GM19025 (cell line): ENCODE measurements at regions not wholly inside any gene's neighbourhood (a gene's known extent, or its start where the extent isn't known, plus 50 kb on each side); places are given as distances from the start of the nearest gene placed in this dataset.
"Not testable (repeated sequence)": the region's sequence is repeated elsewhere in the genome, so short reads cannot be mapped to it uniquely, and the experiment has no call there.

Experiments used
- ATAC-seq: cut with Tn5 transposase; IDR thresholded peaks from one replicate; pipeline ENCODE4 v1.9.1; 2021; ENCODE audit warnings: mild to moderate bottlenecking, low read depth, moderate library complexity; ENCODE audit not compliant: unreplicated experiment

DNA sequence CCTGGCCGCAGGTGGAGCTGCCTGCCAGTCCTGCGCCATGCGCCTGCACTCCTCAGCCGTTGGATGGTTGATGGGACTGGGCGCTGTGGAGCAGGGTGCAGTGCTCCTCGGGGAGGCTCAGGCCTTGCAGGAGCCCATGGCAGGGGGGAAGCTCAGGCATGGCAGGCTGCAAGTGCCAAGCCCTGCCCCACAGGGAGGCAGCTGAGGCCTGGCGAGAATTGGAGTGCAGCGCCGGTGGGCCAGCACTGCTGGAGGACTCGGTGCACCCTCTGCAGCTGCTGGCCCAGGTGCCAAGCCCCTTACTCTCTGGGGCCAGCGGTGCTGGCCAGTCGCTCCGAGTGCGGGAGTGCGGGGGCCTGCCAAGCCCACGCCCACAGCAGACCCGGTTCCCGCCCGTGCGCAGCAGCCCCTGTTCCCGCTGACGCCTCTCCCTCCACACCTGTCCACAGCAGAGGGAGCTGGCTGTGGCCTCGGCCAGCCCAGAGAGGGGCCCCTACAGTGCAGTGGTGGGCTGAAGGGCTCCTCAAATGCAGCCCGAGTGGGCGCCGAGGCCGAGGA, 275.9 kb upstream of the FRG1 start:
- no peak for ATAC-seq

DNA sequence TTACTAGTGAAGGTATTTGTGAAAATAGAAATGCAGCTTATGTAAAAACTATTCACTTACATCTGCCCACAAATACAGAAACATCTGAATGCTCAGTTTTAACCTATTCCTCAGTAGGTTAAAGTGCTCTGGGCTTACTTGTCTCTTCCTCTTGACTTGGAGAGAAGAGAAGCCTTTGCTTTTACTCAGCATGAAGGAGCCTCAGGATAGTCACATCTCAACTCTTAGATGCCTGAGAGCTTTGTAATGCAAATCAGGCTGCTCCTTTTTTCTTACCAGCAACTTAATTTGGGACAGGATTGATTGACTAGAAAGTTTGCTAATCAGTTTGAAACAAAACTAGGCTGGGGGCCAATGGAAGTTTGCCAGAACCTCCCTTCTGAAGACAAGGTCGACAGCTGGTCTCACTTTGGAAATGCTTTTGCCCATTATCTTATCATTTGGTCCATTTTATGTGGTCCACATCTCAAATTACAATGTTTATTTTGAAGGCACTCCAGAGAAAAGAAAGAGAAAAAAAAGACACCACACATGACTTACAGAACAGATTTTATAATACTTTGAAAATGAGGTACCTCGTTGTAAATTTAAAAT, 274.9 kb upstream of the FRG1 start:
- ATAC-seq, result not testable (repeated sequence)

- not testable (repeated sequence) for ATAC-seq
These were observed 273.3 kb upstream of the FRG1 start for GRCh38 chr4:189667386-189667785.

DNA sequence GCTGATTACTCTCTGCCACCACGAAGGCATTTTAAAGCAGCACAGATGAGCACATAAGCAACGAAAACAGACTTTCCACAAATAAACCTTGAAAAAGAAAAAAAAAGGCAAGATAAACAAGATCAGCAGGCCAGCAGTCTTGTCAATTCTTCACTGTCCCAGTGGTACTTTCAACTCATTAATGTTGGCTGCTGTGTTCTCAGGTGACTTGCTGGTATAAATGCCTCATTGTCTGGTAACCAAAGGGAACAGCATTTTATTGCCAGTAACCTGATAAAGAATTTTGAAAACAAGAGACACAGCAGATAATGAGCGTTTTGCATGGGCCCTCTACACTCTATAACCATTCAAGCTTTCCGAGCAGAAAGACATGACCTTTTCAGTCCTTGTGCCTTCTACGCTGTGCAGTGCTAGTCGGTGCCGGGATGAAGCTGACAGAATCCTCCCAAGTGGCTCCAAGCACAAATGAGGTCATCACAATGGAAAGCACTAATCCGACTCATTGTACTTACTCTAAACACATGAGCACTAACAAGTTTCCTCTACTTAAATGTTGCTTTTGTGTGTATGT, 242.9 kb upstream of the FRG1 start:
- ATAC-seq, result not testable (repeated sequence)

DNA sequence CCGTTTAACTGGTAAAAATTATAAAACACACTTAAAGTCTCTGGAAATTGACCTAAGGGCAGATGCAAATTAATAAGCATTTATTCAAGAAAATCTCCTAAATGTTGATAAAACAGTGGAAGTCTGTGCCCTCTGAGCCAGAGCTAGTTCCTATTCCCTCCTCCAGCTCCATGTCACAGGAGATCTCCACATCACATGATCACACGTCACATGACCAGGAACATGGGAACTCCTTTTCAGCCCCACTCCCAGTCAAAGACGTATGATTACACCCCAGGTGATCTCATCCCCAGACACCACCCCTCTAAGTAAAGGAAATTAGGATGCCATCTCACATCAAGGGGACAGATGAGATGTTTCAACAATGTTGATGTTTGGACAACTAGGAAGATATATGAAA, 237.7 kb upstream of the FRG1 start:
- not testable (repeated sequence) for ATAC-seq

- not testable (repeated sequence) for ATAC-seq
These were observed 233.9 kb upstream of the FRG1 start for GRCh38 chr4:189706821-189707220.

GRCh38 chr4:189707227-189707626, 233.4 kb upstream of the FRG1 start:
- not testable (repeated sequence) for ATAC-seq

- not testable (repeated sequence) for ATAC-seq
These were observed 228.7 kb upstream of the FRG1 start for GRCh38 chr4:189711956-189712355.

DNA sequence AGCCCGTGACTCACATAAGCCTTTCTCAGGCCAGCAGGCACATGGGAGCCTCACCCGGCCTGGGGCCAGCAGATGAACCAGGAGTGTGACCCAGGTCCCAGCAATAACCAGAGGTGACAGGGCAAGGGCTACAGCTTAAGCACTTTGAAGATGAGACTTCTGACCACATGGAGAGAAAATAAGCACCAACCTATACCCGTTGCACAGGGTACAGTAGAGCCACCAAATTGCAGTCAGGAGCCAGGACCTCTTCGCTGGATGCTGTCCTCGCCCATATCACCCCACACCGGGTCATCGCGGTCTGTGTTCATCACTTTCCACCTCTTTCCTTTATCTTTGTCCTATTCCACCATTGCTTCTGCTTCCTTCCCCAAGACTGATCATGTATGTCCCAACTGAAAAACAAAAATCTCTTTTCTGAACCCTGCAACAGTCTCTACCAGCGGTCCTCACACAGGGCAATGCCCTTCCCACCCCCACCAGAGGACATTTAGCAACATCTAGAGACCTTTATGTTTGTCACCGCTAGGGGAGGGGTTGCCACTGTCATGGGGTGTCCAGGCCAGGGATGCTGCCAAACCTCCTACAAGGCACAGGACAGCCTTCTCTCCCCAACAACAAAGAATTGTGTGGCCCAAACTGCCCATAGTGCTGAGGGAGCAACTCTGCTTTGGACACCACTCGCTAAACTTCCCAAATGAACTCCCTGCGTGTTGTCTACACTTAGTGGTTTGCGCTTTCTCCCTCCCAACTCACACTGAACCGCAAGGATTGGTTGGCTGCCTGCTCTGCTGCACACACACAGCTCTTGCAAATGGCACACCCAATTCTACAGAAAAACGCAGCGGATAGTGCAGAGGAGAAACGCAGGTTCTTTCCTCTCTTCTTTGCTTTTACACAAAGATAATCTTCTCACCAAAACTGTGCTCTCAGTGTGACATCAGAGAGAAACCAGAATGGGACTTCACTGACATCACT, 219.4 kb upstream of the FRG1 start:
- ATAC-seq, result not testable (repeated sequence)

GRCh38 chr4:189722324-189723003, 218.2 kb upstream of the FRG1 start:
- not testable (repeated sequence) for ATAC-seq

DNA sequence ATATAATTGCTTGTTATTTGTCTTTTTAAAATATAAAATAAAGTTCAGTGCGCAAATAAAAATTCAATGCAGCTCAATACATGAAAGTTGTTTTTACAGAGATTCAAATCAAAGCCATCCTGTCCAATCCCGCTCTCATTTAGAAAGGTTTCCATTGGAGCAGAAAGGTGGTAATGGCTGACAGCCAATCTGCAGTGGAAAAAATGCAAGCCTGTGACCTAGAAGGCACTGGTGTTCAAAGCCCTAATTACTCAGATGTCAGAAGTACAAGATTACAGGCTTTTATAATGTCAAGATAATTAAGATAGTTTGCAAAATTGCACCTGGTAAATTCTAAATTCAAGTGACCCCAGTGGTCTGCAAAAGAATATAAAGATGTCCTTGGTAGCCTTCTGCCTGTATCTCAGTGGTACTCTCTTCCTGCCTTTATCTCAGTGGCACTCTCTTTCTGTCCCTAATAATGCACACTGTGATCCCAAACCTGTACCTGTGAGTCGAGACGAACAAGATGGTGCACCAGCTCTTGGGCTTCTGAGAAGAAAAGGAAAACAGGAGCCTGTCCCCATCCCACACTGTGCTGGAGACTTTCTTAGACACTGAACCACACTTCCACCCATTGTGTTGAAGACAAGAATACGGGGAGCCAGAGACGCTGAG, 212.6 kb upstream of the FRG1 start:
- not testable (repeated sequence) for ATAC-seq

GRCh38 chr4:189731989-189732388, 208.7 kb upstream of the FRG1 start:
- not testable (repeated sequence) for ATAC-seq

GRCh38 chr4:189733507-189733906, 207.2 kb upstream of the FRG1 start:
- ATAC-seq, result not testable (repeated sequence)

GRCh38 chr4:189734648-189735267, 205.9 kb upstream of the FRG1 start:
- ATAC-seq, result not testable (repeated sequence)

GRCh38 chr4:189736656-189737055, 204.0 kb upstream of the FRG1 start:
- not testable (repeated sequence) for ATAC-seq

GRCh38 chr4:189740118-189740517, 200.6 kb upstream of the FRG1 start:
- not testable (repeated sequence) for ATAC-seq

DNA sequence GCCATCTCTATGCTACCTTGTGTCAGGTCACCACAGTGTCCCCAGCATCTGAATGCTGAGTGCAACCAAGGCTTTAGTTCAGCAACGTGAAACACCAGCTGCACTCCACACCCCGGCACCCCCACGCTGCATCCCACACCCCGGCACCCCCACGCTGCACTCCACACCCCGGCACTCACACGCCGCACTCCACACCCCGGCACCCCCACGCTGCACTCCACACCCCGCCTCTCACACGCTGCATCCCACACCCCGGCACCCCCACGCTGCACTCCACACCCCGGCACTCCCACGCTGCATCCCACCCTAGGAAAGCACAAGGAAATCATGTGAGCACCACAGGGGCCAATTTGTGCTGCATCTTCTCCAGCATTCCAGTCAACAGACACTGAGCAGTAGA, 199.8 kb upstream of the FRG1 start:
- ATAC-seq, result no peak

GRCh38 chr4:189753092-189753491, 187.6 kb upstream of the FRG1 start:
- ATAC-seq, result not testable (repeated sequence)

- no peak for ATAC-seq
These were observed 177.1 kb upstream of the FRG1 start for GRCh38 chr4:189763583-189763982.
